ENCODE measurements at regions not wholly inside any gene's neighbourhood (a gene's known extent, or its start where the extent isn't known, plus 50 kb on each side); places are given as distances from the start of the nearest gene placed in this dataset.

DNA sequence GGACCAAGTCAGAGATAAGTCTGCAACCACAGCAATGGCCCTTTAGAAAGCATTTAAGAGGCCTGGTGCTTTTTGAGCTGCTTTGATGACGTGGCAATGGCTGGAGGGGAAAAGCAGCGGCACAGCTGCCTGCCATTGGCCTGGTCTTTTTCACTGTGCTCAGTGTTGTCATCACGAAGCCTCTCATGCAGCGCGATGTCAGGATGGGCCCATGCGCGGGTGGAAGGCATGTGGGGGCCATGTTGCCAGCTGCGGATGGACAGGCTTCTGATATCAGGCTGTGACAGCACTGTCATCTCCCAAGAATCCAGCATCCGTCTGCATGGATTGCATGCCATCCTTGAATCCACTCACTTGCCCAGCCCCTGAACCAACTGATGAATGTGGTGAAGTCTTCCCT lies 204.5 kb downstream of the ACKR3 start:
- Histone ChIP-seq H3K4me3 (replicated peaks in 1 of 3; ENCODE audit: insufficient read depth in 1 of 3, low read depth in 2 of 3, low read length in 3 of 3) (no peak overlapping the region), H3K4me2 (ENCODE audit: low read depth, low read length) (no peak overlapping the region), H3K27ac (ENCODE audit: extremely low read length, insufficient read depth, low read length) (no peak overlapping the region), H4K20me1 (ENCODE audit: insufficient read depth, low read length) (no peaks in the 10 kb centered on the region), H3K79me2 (ENCODE audit: insufficient read depth, low read length) (no peaks in the 10 kb centered on the region), H3K9me3 (ENCODE audit: low read length) (no peaks in the 10 kb centered on the region), H3K4me1 (ENCODE audit: insufficient read depth, low read length) (no peaks in the 10 kb centered on the region), H3K36me3 (replicated peaks in 1 of 2; ENCODE audit: control insufficient read depth in 1 of 2, insufficient read depth in 2 of 2, low read length in 2 of 2) (no peaks in the 10 kb centered on the region), H3K27me3 (ENCODE audit: control insufficient read depth in 1 of 2, insufficient read depth in 2 of 2, low read length in 2 of 2) (peaks cover 0 to 9% of the 10 kb centered on the region in 2 experiments; a peak in 1 of 5 replicates), H3K9ac (ENCODE audit: insufficient read depth, low read depth, low read length) (no peak overlapping the region), H2AFZ (ENCODE audit: low read length) (no peak overlapping the region)
- no peak for DNase-seq (ENCODE audit: low spot score)
- CTCF ChIA-PET (ENCODE audit: low intra/inter-chr PET ratio, low total read pairs) = no interaction called here
- intact Hi-C loops (cut with micrococcal nuclease; ENCODE audit: unreplicated experiment) = no loop called here
- 59% methylated on average over 8 of the region's 9 CpGs for WGBS (ENCODE audit: low lambda C conversion rate)
- in situ Hi-C loops (cut with HindIII; ENCODE audit: extremely low pct_ligation_motif_present, low pct_unique_long_range_greater_than_20kb) = no loop called here
- no peak for TF ChIP-seq SIX4 (CRISPR knock-in tag; IDR thresholded peaks at IDR 0.05)
- TF ChIP-seq CREB1 (IDR thresholded peaks at IDR 0.05) = peak; percentile 83
- TF ChIP-seq CREB1 (CRISPR knock-in tag; IDR thresholded peaks at IDR 0.05) = no peak
- TF ChIP-seq NFATC3 (CRISPR knock-in tag; IDR thresholded peaks at IDR 0.05) = no peak
- POLR2A ChIA-PET = no interaction called here
- no peak for ATAC-seq
- BruUV-seq (replicated peaks) = no TSS peak
- no peak for FAIRE-seq

DNA sequence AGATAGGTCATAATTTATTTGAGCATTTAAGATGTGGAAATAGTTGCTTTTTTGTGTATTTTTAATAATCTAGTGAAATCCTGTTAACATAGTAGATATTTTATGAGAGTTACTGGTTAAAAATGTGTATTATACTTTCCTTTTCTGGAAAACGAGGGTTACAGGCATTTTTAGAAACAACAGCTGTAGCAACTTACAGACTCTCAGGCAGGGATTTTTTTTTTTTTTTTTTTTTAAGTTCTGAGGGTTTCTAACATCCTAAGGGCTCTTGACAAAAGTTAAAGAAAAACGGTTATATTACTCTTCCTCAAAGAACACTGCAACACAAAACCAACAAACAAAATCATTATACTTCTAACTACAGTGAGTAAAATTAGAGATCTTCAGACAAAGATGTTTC lies 205.9 kb downstream of the ACKR3 start:
- in situ Hi-C loops (cut with HindIII; ENCODE audit: extremely low pct_ligation_motif_present, low pct_unique_long_range_greater_than_20kb) (no loop called here), intact Hi-C loops (cut with micrococcal nuclease; ENCODE audit: unreplicated experiment) (no loop called here)
- TF ChIP-seq ZNF660 (CRISPR knock-in tag; IDR thresholded peaks at IDR 0.05; ENCODE audit: borderline replicate concordance, low read depth) (no peak), ONECUT2 (CRISPR knock-in tag; IDR thresholded peaks at IDR 0.05) (no peak), CENPX (CRISPR knock-in tag; IDR thresholded peaks at IDR 0.05) (no peak), ZNF256 (CRISPR knock-in tag; conservative IDR thresholded peaks at IDR 0.05) (no peak), ZNF160 (CRISPR knock-in tag; IDR thresholded peaks at IDR 0.05) (no peak), SMARCC2 (IDR thresholded peaks at IDR 0.05) (no peak), ZNF24 (IDR thresholded peaks at IDR 0.05) (no peak), PLRG1 (conservative IDR thresholded peaks at IDR 0.05) (no peak), KDM5B (CRISPR knock-in tag; IDR thresholded peaks at IDR 0.05; ENCODE audit: borderline replicate concordance) (no peak), CBFB (CRISPR knock-in tag; IDR thresholded peaks at IDR 0.05) (no peak), NR3C1 (CRISPR knock-in tag; IDR thresholded peaks at IDR 0.05) (no peak), MED13 (CRISPR knock-in tag; IDR thresholded peaks at IDR 0.05) (no peak)
- TF ChIP-seq, protein P1, sequence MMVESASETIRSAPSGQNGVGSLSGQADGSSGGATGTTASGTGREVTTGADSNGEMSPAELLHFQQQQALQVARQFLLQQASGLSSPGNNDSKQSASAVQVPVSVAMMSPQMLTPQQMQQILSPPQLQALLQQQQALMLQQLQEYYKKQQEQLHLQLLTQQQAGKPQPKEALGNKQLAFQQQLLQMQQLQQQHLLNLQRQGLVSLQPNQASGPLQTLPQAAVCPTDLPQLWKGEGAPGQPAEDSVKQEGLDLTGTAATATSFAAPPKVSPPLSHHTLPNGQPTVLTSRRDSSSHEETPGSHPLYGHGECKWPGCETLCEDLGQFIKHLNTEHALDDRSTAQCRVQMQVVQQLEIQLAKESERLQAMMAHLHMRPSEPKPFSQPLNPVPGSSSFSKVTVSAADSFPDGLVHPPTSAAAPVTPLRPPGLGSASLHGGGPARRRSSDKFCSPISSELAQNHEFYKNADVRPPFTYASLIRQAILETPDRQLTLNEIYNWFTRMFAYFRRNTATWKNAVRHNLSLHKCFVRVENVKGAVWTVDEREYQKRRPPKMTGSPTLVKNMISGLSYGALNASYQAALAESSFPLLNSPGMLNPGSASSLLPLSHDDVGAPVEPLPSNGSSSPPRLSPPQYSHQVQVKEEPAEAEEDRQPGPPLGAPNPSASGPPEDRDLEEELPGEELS (CRISPR knock-in tag; IDR thresholded peaks at IDR 0.05) = no peak
- TF ChIP-seq, protein P2, sequence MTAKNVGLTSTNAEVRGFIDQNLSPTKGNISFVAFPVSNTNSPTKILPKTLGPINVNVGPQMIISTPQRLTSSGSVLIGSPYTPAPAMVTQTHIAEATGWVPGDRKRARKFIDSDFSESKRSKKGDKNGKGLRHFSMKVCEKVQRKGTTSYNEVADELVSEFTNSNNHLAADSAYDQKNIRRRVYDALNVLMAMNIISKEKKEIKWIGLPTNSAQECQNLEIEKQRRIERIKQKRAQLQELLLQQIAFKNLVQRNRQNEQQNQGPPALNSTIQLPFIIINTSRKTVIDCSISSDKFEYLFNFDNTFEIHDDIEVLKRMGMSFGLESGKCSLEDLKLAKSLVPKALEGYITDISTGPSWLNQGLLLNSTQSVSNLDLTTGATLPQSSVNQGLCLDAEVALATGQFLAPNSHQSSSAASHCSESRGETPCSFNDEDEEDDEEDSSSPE (CRISPR knock-in tag; IDR thresholded peaks at IDR 0.05) = no peak
- no peak overlapping the region for H3K4me3 ChIP-seq (replicated peaks in 1 of 3; ENCODE audit: insufficient read depth in 1 of 3, low read depth in 2 of 3, low read length in 3 of 3)
- no peak overlapping the region for H2AFZ ChIP-seq (ENCODE audit: low read length)
- H3K4me2 ChIP-seq (ENCODE audit: low read depth, low read length) = no peak overlapping the region
- CTCF ChIA-PET (ENCODE audit: low intra/inter-chr PET ratio, low total read pairs) = no interaction called here
- H3K9ac ChIP-seq (ENCODE audit: insufficient read depth, low read depth, low read length) = no peak overlapping the region
- no peaks in the 10 kb centered on the region for H3K79me2 ChIP-seq (ENCODE audit: insufficient read depth, low read length)
- FAIRE-seq (no peak), DNase-seq (ENCODE audit: low spot score) (no peak), ATAC-seq (no peak)
- peaks cover 0 to 9% of the 10 kb centered on the region in 2 experiments; a peak in 1 of 5 replicates for H3K27me3 ChIP-seq (ENCODE audit: control insufficient read depth in 1 of 2, insufficient read depth in 2 of 2, low read length in 2 of 2)
- no TSS peak for BruUV-seq (replicated peaks)
- H3K9me3 ChIP-seq (ENCODE audit: low read length) = no peaks in the 10 kb centered on the region
- under 1% methylated on average over 2 of the region's 2 CpGs for WGBS (ENCODE audit: low lambda C conversion rate)
- POLR2A ChIA-PET = no interaction called here
- no peaks in the 10 kb centered on the region for H3K4me1 ChIP-seq (ENCODE audit: insufficient read depth, low read length)
- H3K36me3 ChIP-seq (replicated peaks in 1 of 2; ENCODE audit: control insufficient read depth in 1 of 2, insufficient read depth in 2 of 2, low read length in 2 of 2) = no peaks in the 10 kb centered on the region
- H3K27ac ChIP-seq (ENCODE audit: extremely low read length, insufficient read depth, low read length) = no peak overlapping the region
- no peaks in the 10 kb centered on the region for H4K20me1 ChIP-seq (ENCODE audit: insufficient read depth, low read length)

All from HepG2 (cell line).